Fibroblast of pulmonary artery (primary cell): ENCODE measurements at regions not wholly inside any gene's neighbourhood (a gene's known extent, or its start where the extent isn't known, plus 50 kb on each side); places are given as distances from the start of the nearest gene placed in this dataset.

Experiments used
- DNase-seq: peaks from one replicate; pipeline ENCODE4 v3.0.0-alpha.2; 2010; ENCODE audit warnings: low read depth
- H3K4me3 ChIP-seq: replicated peaks from 2 replicates; pipeline ENCODE4 v1.5.1; 2011; ENCODE audit warnings: low read depth, mild to moderate bottlenecking, control low read depth, low read length, moderate library complexity
- CTCF ChIP-seq: IDR thresholded peaks from 2 replicates; pipeline ENCODE4 v1.5.1; 2011; ENCODE audit warnings: mild to moderate bottlenecking, control low read depth, low read length, inconsistent platforms; ENCODE audit errors: missing control alignments

GRCh38 chr11:109267293-109268095 lies 154.5 kb upstream of the C11orf87 start:
- DNase-seq = peak; percentile 1
- H3K4me3 ChIP-seq = no peak overlapping the region
- TF ChIP-seq CTCF = no peak

- DNase-seq = no peak
- H3K4me3 ChIP-seq = no peak overlapping the region
- TF ChIP-seq CTCF = no peak
These were observed 146.1 kb upstream of the C11orf87 start for GRCh38 chr11:109275931-109276330.

- DNase-seq = no peak
- no peak for TF ChIP-seq CTCF
- no peak overlapping the region for H3K4me3 ChIP-seq
These were observed 136.5 kb upstream of the C11orf87 start for GRCh38 chr11:109285465-109285864.

GRCh38 chr11:109291553-109291952 lies 130.4 kb upstream of the C11orf87 start:
- no peak overlapping the region for H3K4me3 ChIP-seq
- no peak for TF ChIP-seq CTCF
- DNase-seq = no peak

GRCh38 chr11:109298865-109299264 lies 123.1 kb upstream of the C11orf87 start:
- no peak for TF ChIP-seq CTCF
- no peak overlapping the region for H3K4me3 ChIP-seq
- DNase-seq = no peak

GRCh38 chr11:109300211-109300610 lies 121.8 kb upstream of the C11orf87 start:
- no peak for TF ChIP-seq CTCF
- no peak for DNase-seq
- H3K4me3 ChIP-seq = no peak overlapping the region
